ENCODE measurements at regions not wholly inside any gene's neighbourhood (a gene's known extent, or its start where the extent isn't known, plus 50 kb on each side); places are given as distances from the start of the nearest gene placed in this dataset.
"Not testable (repeated sequence)": the region's sequence is repeated elsewhere in the genome, so short reads cannot be mapped to it uniquely, and the experiment has no call there.

DNA sequence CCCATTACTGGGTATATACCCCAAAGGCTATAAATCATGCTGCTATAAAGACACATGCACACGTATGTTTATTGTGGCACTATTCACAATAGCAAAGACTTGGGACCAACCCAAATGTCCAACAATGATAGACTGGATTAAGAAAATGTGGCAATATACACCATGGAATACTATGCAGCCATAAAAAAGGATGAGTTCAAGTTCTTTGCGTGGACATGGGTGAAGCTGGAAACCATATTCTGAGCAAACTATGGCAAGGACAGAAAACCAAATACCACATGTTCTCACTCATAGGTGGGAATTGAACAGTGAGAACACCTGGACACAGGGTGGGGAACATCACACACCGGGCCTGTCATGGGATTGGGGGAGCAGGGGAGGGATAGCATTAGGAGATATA is 54.4 kb upstream of the MUCL1 start:
- not testable (repeated sequence) for DNase-seq (ENCODE audit: low spot score); H3K27me3 ChIP-seq (ENCODE audit: insufficient read depth, poor library complexity, severe bottlenecking); H3K4me3 ChIP-seq (ENCODE audit: severe bottlenecking); H3K4me1 ChIP-seq (ENCODE audit: insufficient read depth, poor library complexity, severe bottlenecking); H3K36me3 ChIP-seq (ENCODE audit: low read depth); H3K9me3 ChIP-seq (ENCODE audit: severe bottlenecking); H3K27ac ChIP-seq (ENCODE audit: poor library complexity, severe bottlenecking); ATAC-seq (ENCODE audit: low read depth)

DNA sequence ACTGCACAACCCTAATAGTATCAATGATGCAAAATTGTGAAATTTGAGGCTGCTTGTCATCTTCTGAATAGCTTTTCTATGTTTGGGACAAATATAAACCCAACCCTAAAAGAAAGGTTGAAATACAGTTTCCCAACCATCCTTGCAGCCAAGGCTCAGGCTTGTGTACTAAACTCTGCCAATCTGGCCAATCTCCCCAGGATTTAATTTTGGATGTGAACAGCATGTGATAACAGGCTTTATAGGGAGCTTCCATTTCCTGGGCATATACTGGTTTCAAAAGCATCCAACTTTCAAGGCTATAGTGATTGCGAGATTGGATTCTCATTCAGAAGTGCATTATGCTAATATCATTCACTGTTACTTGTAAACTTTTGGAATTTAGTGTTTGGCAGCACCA is 55.7 kb upstream of the MUCL1 start:
- Histone ChIP-seq H3K4me3 (ENCODE audit: severe bottlenecking) (no peak overlapping the region), H3K27ac (ENCODE audit: poor library complexity, severe bottlenecking) (no peak overlapping the region), H3K4me1 (ENCODE audit: insufficient read depth, poor library complexity, severe bottlenecking) (no peaks in the 10 kb centered on the region), H3K36me3 (ENCODE audit: low read depth) (no peaks in the 10 kb centered on the region), H3K9me3 (ENCODE audit: severe bottlenecking) (no peaks in the 10 kb centered on the region), H3K27me3 (ENCODE audit: insufficient read depth, poor library complexity, severe bottlenecking) (no peaks in the 10 kb centered on the region)
- TF ChIP-seq, protein P1, sequence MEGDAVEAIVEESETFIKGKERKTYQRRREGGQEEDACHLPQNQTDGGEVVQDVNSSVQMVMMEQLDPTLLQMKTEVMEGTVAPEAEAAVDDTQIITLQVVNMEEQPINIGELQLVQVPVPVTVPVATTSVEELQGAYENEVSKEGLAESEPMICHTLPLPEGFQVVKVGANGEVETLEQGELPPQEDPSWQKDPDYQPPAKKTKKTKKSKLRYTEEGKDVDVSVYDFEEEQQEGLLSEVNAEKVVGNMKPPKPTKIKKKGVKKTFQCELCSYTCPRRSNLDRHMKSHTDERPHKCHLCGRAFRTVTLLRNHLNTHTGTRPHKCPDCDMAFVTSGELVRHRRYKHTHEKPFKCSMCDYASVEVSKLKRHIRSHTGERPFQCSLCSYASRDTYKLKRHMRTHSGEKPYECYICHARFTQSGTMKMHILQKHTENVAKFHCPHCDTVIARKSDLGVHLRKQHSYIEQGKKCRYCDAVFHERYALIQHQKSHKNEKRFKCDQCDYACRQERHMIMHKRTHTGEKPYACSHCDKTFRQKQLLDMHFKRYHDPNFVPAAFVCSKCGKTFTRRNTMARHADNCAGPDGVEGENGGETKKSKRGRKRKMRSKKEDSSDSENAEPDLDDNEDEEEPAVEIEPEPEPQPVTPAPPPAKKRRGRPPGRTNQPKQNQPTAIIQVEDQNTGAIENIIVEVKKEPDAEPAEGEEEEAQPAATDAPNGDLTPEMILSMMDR (IDR thresholded peaks at IDR 0.05; ENCODE audit: poor library complexity, severe bottlenecking) = no peak
- ATAC-seq (ENCODE audit: low read depth) (no peak), DNase-seq (ENCODE audit: low spot score) (no peak)

DNA sequence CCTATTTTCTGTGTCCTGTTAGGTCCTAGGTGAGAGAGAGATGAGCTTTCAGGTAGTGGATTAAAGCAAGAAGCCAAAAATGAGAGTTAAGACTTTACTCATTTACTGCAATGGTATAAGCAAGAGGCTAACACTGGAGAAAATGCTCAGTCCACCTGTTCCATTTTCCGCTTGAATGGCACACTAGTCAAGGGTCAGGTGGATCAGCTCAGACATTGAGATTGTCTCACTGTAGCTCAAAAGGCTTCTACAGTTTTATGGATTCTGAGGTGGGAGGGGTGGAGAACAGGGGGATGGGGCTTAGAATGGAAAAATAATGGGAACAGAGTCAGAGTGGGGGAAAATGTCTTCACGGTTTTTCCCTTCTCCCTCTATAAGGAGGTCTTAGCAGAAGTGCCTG is 57.3 kb upstream of the MUCL1 start:
- ATAC-seq (ENCODE audit: low read depth) = no peak
- no peaks in the 10 kb centered on the region for H3K27me3 ChIP-seq (ENCODE audit: insufficient read depth, poor library complexity, severe bottlenecking)
- no peaks in the 10 kb centered on the region for H3K36me3 ChIP-seq (ENCODE audit: low read depth)
- H3K4me3 ChIP-seq (ENCODE audit: severe bottlenecking) = no peak overlapping the region
- H3K4me1 ChIP-seq (ENCODE audit: insufficient read depth, poor library complexity, severe bottlenecking) = no peaks in the 10 kb centered on the region
- no peak for DNase-seq (ENCODE audit: low spot score)
- TF ChIP-seq, protein P1 (IDR thresholded peaks at IDR 0.05; ENCODE audit: poor library complexity, severe bottlenecking) = no peak
- H3K9me3 ChIP-seq (ENCODE audit: severe bottlenecking) = no peaks in the 10 kb centered on the region
- H3K27ac ChIP-seq (ENCODE audit: poor library complexity, severe bottlenecking) = no peak overlapping the region

DNA sequence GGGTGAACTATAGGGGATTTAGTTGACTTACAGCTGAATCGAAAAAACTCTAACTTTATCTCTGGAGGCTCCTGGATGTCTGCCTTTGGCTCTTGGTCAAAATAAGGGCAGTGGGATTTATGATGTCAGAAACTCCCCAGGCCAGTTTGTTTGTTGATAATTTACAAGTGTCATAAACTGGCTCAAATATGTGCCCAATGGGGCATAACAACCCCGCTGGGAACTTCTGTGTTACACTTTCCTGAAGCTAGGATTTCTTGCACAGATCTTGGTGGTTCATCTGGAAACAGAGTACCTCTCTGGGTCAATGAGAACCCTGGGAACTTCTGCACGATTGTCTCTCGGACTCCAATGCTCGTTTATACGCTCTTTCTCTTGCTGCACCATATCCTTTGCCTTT is 58.7 kb upstream of the MUCL1 start:
- ATAC-seq (ENCODE audit: low read depth) = no peak
- Histone ChIP-seq H3K27me3 (ENCODE audit: insufficient read depth, poor library complexity, severe bottlenecking) (no peaks in the 10 kb centered on the region), H3K27ac (ENCODE audit: poor library complexity, severe bottlenecking) (no peak overlapping the region)

DNA sequence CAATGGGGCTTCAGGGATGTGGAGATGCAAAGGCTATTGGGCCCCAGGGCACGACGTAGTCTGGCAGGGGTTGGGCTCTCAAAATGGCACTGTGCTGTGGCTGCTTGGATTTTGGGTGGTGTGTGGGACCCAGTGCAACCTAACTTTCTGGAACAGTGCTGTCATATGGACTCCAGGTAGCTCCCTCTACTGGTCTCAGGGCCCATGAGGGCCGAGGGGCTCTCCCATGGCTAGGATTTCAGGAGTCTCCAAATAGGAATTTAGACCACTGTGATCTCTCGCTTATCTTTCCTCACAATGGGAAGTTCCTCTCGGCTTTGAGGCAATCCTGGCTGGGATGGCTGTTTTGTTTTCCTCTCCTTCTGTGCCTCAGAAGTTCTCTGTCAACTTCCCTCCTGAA is 68.2 kb upstream of the MUCL1 start:
- no peak for ATAC-seq (ENCODE audit: low read depth)
- Histone ChIP-seq H3K27ac (ENCODE audit: poor library complexity, severe bottlenecking) (no peak overlapping the region), H3K4me1 (ENCODE audit: insufficient read depth, poor library complexity, severe bottlenecking) (no peaks in the 10 kb centered on the region), H3K4me3 (ENCODE audit: severe bottlenecking) (no peak overlapping the region), H3K9me3 (ENCODE audit: severe bottlenecking) (peaks cover 4% of the 10 kb centered on the region), H3K36me3 (ENCODE audit: low read depth) (no peaks in the 10 kb centered on the region), H3K27me3 (ENCODE audit: insufficient read depth, poor library complexity, severe bottlenecking) (no peaks in the 10 kb centered on the region)
- TF ChIP-seq, protein P1 (IDR thresholded peaks at IDR 0.05; ENCODE audit: poor library complexity, severe bottlenecking) = no peak
- DNase-seq (ENCODE audit: low spot score) = no peak

More for the DNA sequence above, 58.7 kb upstream of the MUCL1 start:
- no peaks in the 10 kb centered on the region for H3K9me3 ChIP-seq (ENCODE audit: severe bottlenecking)
- H3K4me1 ChIP-seq (ENCODE audit: insufficient read depth, poor library complexity, severe bottlenecking) = no peaks in the 10 kb centered on the region
- TF ChIP-seq, protein P1 (IDR thresholded peaks at IDR 0.05; ENCODE audit: poor library complexity, severe bottlenecking) = no peak
- DNase-seq (ENCODE audit: low spot score) = no peak
- H3K36me3 ChIP-seq (ENCODE audit: low read depth) = no peaks in the 10 kb centered on the region
- no peak overlapping the region for H3K4me3 ChIP-seq (ENCODE audit: severe bottlenecking)

All from RWPE2 (cell line).